ENCODE measurements at regions not wholly inside any gene's neighbourhood (a gene's known extent, or its start where the extent isn't known, plus 50 kb on each side); places are given as distances from the start of the nearest gene placed in this dataset.

GRCh38 chr1:5379176-5379759 is 613.0 kb downstream of the NPHP4 start:
- no peak overlapping the region for H3K4me3 ChIP-seq (ENCODE audit: low read depth, low read length)
- H3K4me1 ChIP-seq (ENCODE audit: control insufficient read depth, insufficient read depth, low read length) = no peaks in the 10 kb centered on the region
- no peak overlapping the region for H3K27ac ChIP-seq (ENCODE audit: low read depth, low read length)
- H3K36me3 ChIP-seq (ENCODE audit: control insufficient read depth, insufficient read depth, low read length) = no peaks in the 10 kb centered on the region
- H3K9ac ChIP-seq (ENCODE audit: low read length) = no peak overlapping the region
- H3K9me3 ChIP-seq (ENCODE audit: control insufficient read depth, insufficient read depth, low read depth, low read length) = peaks cover 5% of the 10 kb centered on the region
- peaks cover 3% of the 10 kb centered on the region; the same call in 1 of the 2 replicates for H3K27me3 ChIP-seq (ENCODE audit: control insufficient read depth, insufficient read depth, low read length)

GRCh38 chr1:5376538-5377247 is 615.5 kb downstream of the NPHP4 start:
- Histone ChIP-seq H3K4me3 (ENCODE audit: low read depth, low read length) (no peak overlapping the region), H3K9me3 (ENCODE audit: control insufficient read depth, insufficient read depth, low read depth, low read length) (peaks cover 25% of the 10 kb centered on the region), H3K36me3 (ENCODE audit: control insufficient read depth, insufficient read depth, low read length) (no peaks in the 10 kb centered on the region), H3K9ac (ENCODE audit: low read length) (no peak overlapping the region), H3K27me3 (ENCODE audit: control insufficient read depth, insufficient read depth, low read length) (no peaks in the 10 kb centered on the region), H3K27ac (ENCODE audit: low read depth, low read length) (no peak overlapping the region), H3K4me1 (ENCODE audit: control insufficient read depth, insufficient read depth, low read length) (no peaks in the 10 kb centered on the region)

DNA sequence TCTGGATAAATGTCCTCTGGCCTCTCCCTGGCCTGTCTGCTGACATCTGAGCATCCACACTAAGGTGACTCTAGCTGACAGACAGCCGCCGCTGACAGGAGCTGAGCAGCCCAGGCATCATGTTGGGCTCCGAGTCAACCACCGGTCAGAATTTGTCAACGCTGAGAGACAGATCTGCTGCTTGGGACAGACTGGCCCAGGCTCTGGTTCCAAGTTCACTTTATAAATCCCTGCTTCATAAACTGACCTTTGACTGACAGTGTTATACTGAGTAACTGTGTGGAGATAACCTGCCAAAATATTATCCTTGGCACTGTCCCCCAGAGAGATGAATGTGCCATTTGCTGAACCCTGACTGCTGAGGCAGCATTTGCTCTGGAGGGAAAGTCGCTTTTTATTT is 616.7 kb downstream of the NPHP4 start:
- Histone ChIP-seq H3K4me3 (ENCODE audit: low read depth, low read length) (no peak overlapping the region), H3K9me3 (ENCODE audit: control insufficient read depth, insufficient read depth, low read depth, low read length) (peaks cover 25% of the 10 kb centered on the region), H3K4me1 (ENCODE audit: control insufficient read depth, insufficient read depth, low read length) (no peaks in the 10 kb centered on the region), H3K27me3 (ENCODE audit: control insufficient read depth, insufficient read depth, low read length) (no peaks in the 10 kb centered on the region), H3K9ac (ENCODE audit: low read length) (no peak overlapping the region), H3K36me3 (ENCODE audit: control insufficient read depth, insufficient read depth, low read length) (no peaks in the 10 kb centered on the region), H3K27ac (ENCODE audit: low read depth, low read length) (no peak overlapping the region)

- Histone ChIP-seq H3K9me3 (ENCODE audit: control insufficient read depth, insufficient read depth, low read depth, low read length) (peaks cover 25% of the 10 kb centered on the region), H3K4me1 (ENCODE audit: control insufficient read depth, insufficient read depth, low read length) (no peaks in the 10 kb centered on the region), H3K27me3 (ENCODE audit: control insufficient read depth, insufficient read depth, low read length) (no peaks in the 10 kb centered on the region)
These were observed 618.0 kb downstream of the NPHP4 start for GRCh38 chr1:5374192-5374591.

DNA sequence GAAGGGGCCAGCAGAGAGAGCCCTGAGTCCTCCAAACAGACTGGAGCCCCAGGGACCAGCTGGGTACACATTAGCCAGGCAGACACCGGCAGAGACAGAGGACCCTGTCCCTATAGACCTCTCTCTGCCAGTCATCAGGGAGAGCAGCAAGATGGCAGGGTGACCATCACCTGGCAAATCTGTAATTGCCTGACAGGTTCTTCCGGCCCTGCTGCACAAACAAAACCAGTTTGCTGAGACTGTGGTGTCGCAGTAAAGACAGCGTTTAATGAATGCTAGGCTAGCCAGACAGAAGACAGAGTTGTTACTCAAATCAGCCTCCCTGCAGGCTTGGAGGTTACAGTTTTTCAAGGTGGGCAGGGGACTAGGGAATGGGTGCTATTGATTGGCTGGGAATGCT is 618.9 kb downstream of the NPHP4 start:
- H3K27ac ChIP-seq (ENCODE audit: low read depth, low read length) = no peak overlapping the region
- peaks cover 25% of the 10 kb centered on the region for H3K9me3 ChIP-seq (ENCODE audit: control insufficient read depth, insufficient read depth, low read depth, low read length)
- no peaks in the 10 kb centered on the region for H3K36me3 ChIP-seq (ENCODE audit: control insufficient read depth, insufficient read depth, low read length)
- no peaks in the 10 kb centered on the region for H3K4me1 ChIP-seq (ENCODE audit: control insufficient read depth, insufficient read depth, low read length)
- H3K27me3 ChIP-seq (ENCODE audit: control insufficient read depth, insufficient read depth, low read length) = no peaks in the 10 kb centered on the region
- H3K4me3 ChIP-seq (ENCODE audit: low read depth, low read length) = no peak overlapping the region
- H3K9ac ChIP-seq (ENCODE audit: low read length) = no peak overlapping the region

More at GRCh38 chr1:5374192-5374591, 618.0 kb downstream of the NPHP4 start:
- no peak overlapping the region for H3K4me3 ChIP-seq (ENCODE audit: low read depth, low read length)
- H3K9ac ChIP-seq (ENCODE audit: low read length) = no peak overlapping the region
- no peaks in the 10 kb centered on the region for H3K36me3 ChIP-seq (ENCODE audit: control insufficient read depth, insufficient read depth, low read length)
- H3K27ac ChIP-seq (ENCODE audit: low read depth, low read length) = no peak overlapping the region

GRCh38 chr1:5371270-5371669 is 621.0 kb downstream of the NPHP4 start:
- Histone ChIP-seq H3K9me3 (ENCODE audit: control insufficient read depth, insufficient read depth, low read depth, low read length) (peaks cover 25% of the 10 kb centered on the region), H3K9ac (ENCODE audit: low read length) (no peak overlapping the region), H3K27me3 (ENCODE audit: control insufficient read depth, insufficient read depth, low read length) (no peaks in the 10 kb centered on the region), H3K36me3 (ENCODE audit: control insufficient read depth, insufficient read depth, low read length) (no peaks in the 10 kb centered on the region), H3K4me3 (ENCODE audit: low read depth, low read length) (no peak overlapping the region), H3K27ac (ENCODE audit: low read depth, low read length) (no peak overlapping the region), H3K4me1 (ENCODE audit: control insufficient read depth, insufficient read depth, low read length) (no peaks in the 10 kb centered on the region)

- H3K4me1 ChIP-seq (ENCODE audit: control insufficient read depth, insufficient read depth, low read length) = no peaks in the 10 kb centered on the region
- H3K9ac ChIP-seq (ENCODE audit: low read length) = no peak overlapping the region
- no peak overlapping the region for H3K27ac ChIP-seq (ENCODE audit: low read depth, low read length)
- no peaks in the 10 kb centered on the region for H3K36me3 ChIP-seq (ENCODE audit: control insufficient read depth, insufficient read depth, low read length)
- no peaks in the 10 kb centered on the region for H3K27me3 ChIP-seq (ENCODE audit: control insufficient read depth, insufficient read depth, low read length)
- H3K4me3 ChIP-seq (ENCODE audit: low read depth, low read length) = no peak overlapping the region
- H3K9me3 ChIP-seq (ENCODE audit: control insufficient read depth, insufficient read depth, low read depth, low read length) = peaks cover 25% of the 10 kb centered on the region
These were observed 621.9 kb downstream of the NPHP4 start for GRCh38 chr1:5370311-5370710.

DNA sequence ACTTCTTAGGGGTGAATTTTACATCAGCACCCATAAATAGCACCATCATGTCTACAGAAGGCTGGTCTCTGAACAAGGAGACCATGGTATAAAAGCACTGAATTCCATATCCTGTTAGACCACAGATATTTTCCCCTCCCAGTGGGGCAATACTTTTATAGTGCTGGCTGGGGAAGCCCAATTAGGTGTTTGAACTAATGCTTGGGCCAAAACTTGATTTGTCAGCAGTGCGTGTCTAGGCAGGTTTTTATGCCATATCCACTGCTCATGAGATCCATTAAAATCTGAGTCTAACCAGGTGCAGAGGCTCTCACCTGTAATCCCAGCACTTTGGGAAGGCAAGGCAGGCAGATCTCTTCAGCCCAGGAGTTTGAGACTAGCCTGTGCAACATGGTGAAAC is 623.0 kb downstream of the NPHP4 start:
- no peak overlapping the region for H3K9ac ChIP-seq (ENCODE audit: low read length)
- H3K27me3 ChIP-seq (ENCODE audit: control insufficient read depth, insufficient read depth, low read length) = 0 out of 2 replicates have a peak, but pooled peaks cover 2% of the 10 kb centered on the region
- H3K36me3 ChIP-seq (ENCODE audit: control insufficient read depth, insufficient read depth, low read length) = no peaks in the 10 kb centered on the region
- H3K4me3 ChIP-seq (ENCODE audit: low read depth, low read length) = no peak overlapping the region
- H3K9me3 ChIP-seq (ENCODE audit: control insufficient read depth, insufficient read depth, low read depth, low read length) = peaks cover 20% of the 10 kb centered on the region
- no peak overlapping the region for H3K27ac ChIP-seq (ENCODE audit: low read depth, low read length)
- no peaks in the 10 kb centered on the region for H3K4me1 ChIP-seq (ENCODE audit: control insufficient read depth, insufficient read depth, low read length)

GRCh38 chr1:5368201-5368600 is 624.0 kb downstream of the NPHP4 start:
- Histone ChIP-seq H3K27me3 (ENCODE audit: control insufficient read depth, insufficient read depth, low read length) (0 out of 2 replicates have a peak, but pooled peaks cover 5% of the 10 kb centered on the region), H3K4me3 (ENCODE audit: low read depth, low read length) (no peak overlapping the region), H3K9ac (ENCODE audit: low read length) (no peak overlapping the region)

GRCh38 chr1:5367306-5367705 is 624.9 kb downstream of the NPHP4 start:
- Histone ChIP-seq H3K4me3 (ENCODE audit: low read depth, low read length) (no peak overlapping the region), H3K27ac (ENCODE audit: low read depth, low read length) (no peak overlapping the region), H3K27me3 (ENCODE audit: control insufficient read depth, insufficient read depth, low read length) (0 out of 2 replicates have a peak, but pooled peaks cover 5% of the 10 kb centered on the region), H3K9me3 (ENCODE audit: control insufficient read depth, insufficient read depth, low read depth, low read length) (0 out of 2 replicates have a peak, but pooled peaks cover 3% of the 10 kb centered on the region), H3K36me3 (ENCODE audit: control insufficient read depth, insufficient read depth, low read length) (no peaks in the 10 kb centered on the region), H3K9ac (ENCODE audit: low read length) (no peak overlapping the region), H3K4me1 (ENCODE audit: control insufficient read depth, insufficient read depth, low read length) (no peaks in the 10 kb centered on the region)

More at GRCh38 chr1:5368201-5368600, 624.0 kb downstream of the NPHP4 start:
- Histone ChIP-seq H3K9me3 (ENCODE audit: control insufficient read depth, insufficient read depth, low read depth, low read length) (peaks cover 9% of the 10 kb centered on the region), H3K27ac (ENCODE audit: low read depth, low read length) (no peak overlapping the region), H3K36me3 (ENCODE audit: control insufficient read depth, insufficient read depth, low read length) (no peaks in the 10 kb centered on the region), H3K4me1 (ENCODE audit: control insufficient read depth, insufficient read depth, low read length) (no peaks in the 10 kb centered on the region)

DNA sequence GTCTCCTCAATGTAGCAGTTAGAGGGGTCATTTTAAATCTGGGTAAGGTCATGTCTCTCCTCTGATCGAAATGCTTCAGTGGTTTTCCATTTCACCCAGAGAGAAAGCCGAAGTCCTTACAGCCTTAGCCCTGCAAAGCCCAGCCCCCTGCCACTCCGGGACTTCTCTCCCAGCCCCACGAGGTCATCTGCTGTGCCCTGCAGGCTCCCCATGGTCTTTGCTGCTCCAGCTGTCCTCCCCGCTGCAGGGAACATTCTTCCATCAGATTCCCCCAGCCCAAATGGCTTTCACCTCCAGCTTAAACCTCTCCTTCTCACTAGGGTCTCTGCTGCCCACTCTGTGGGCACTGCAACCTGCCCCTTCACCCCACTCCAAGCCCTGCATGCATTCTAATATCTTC is 626.5 kb downstream of the NPHP4 start:
- Histone ChIP-seq H3K27me3 (ENCODE audit: control insufficient read depth, insufficient read depth, low read length) (0 out of 2 replicates have a peak, but pooled peaks cover 5% of the 10 kb centered on the region), H3K4me1 (ENCODE audit: control insufficient read depth, insufficient read depth, low read length) (no peaks in the 10 kb centered on the region), H3K4me3 (ENCODE audit: low read depth, low read length) (no peak overlapping the region), H3K9me3 (ENCODE audit: control insufficient read depth, insufficient read depth, low read depth, low read length) (no peaks in the 10 kb centered on the region), H3K27ac (ENCODE audit: low read depth, low read length) (no peak overlapping the region), H3K9ac (ENCODE audit: low read length) (no peak overlapping the region), H3K36me3 (ENCODE audit: control insufficient read depth, insufficient read depth, low read length) (no peaks in the 10 kb centered on the region)

Data from HUES6 (cell line).